Spleen (tissue), 7 donors: ENCODE measurements at regions not wholly inside any gene's neighbourhood (a gene's known extent, or its start where the extent isn't known, plus 50 kb on each side); places are given as distances from the start of the nearest gene placed in this dataset.

Source experiments
- CTCF ChIP-seq, 11 experiments: fragments of 200-600 bp in 7 of 11; fragments of 450-650 bp in 4 of 11; sonication (generic) in 4 of 11; IDR thresholded peaks in 8 of 11; conservative IDR thresholded peaks in 3 of 11; 1 replicate in 7 of 11; 2 replicates in 4 of 11; pipeline versions ENCODE4 v1.4.0 to v1.8.0; 2016 to 2021; ENCODE audit warnings: antibody characterized with exemption in 11 of 11, inconsistent platforms in 4 of 11, mild to moderate bottlenecking in 1 of 11
- POLR2A ChIP-seq, 3 donors: fragments of 450-650 bp; IDR thresholded peaks; one replicate each; pipeline ENCODE4 v1.5.1; 2017; ENCODE audit warnings: antibody characterized with exemption in 3 of 3, mild to moderate bottlenecking in 1 of 3
- donor health status: DM: no; HTN: no; CAD: no; lungs with moderate emphysema.
- donor health status: DM: no; HTN: no; CAD: no.
- donor health status: DM: no; HTN: no; CAD: no.

GRCh38 chr15:29972051-29972450, 110.7 kb upstream of the GOLGA8J start:
- no peak for TF ChIP-seq POLR2A (IDR thresholded peaks at IDR 0.05)
- no peak for TF ChIP-seq CTCF (IDR thresholded peaks at IDR 0.05 in 8 of 11, conservative IDR thresholded peaks at IDR 0.05 in 3 of 11)
